NCI-H2196 treated with DMSO at 0.1 percent for 48 hours (cell line): ENCODE measurements at regions not wholly inside any gene's neighbourhood (a gene's known extent, or its start where the extent isn't known, plus 50 kb on each side); places are given as distances from the start of the nearest gene placed in this dataset.

Experiments
- DNase-seq: peaks from one replicate; lab custom pipeline; 2025; ENCODE audit not compliant: unreplicated experiment; lab: John Stamatoyannopoulos, UW

GRCh38 chr2:12194968-12195367, 448.5 kb downstream of the LPIN1 start:
- no peak for DNase-seq

- DNase-seq, result no peak
These were observed 450.1 kb downstream of the LPIN1 start for GRCh38 chr2:12196495-12196894.

GRCh38 chr2:12197133-12197532, 450.7 kb downstream of the LPIN1 start:
- DNase-seq, result no peak

GRCh38 chr2:12199491-12200211, 453.2 kb downstream of the LPIN1 start:
- DNase-seq, result no peak

GRCh38 chr2:12201369-12201768, 454.9 kb downstream of the LPIN1 start:
- DNase-seq, result no peak

- no peak for DNase-seq
These were observed 456.1 kb downstream of the LPIN1 start for GRCh38 chr2:12202313-12203075.

GRCh38 chr2:12203528-12203927, 457.1 kb downstream of the LPIN1 start:
- DNase-seq, result no peak

GRCh38 chr2:12205086-12205485, 458.7 kb downstream of the LPIN1 start:
- DNase-seq, result no peak

- no peak for DNase-seq
These were observed 461.1 kb downstream of the LPIN1 start for GRCh38 chr2:12207491-12207890.

- DNase-seq, result no peak
These were observed 463.8 kb downstream of the LPIN1 start for GRCh38 chr2:12210016-12210933.

GRCh38 chr2:12211326-12212175, 465.1 kb downstream of the LPIN1 start:
- no peak for DNase-seq

GRCh38 chr2:12212841-12213597, 466.6 kb downstream of the LPIN1 start:
- no peak for DNase-seq

GRCh38 chr2:12217175-12217574, 470.7 kb downstream of the LPIN1 start:
- no peak for DNase-seq

GRCh38 chr2:12219761-12220160, 473.3 kb downstream of the LPIN1 start:
- DNase-seq, result no peak

- DNase-seq, result no peak
These were observed 475.2 kb downstream of the LPIN1 start for GRCh38 chr2:12221584-12221983.

- DNase-seq, result no peak
These were observed 476.1 kb downstream of the LPIN1 start for GRCh38 chr2:12222554-12222953.

- DNase-seq, result no peak
These were observed 477.3 kb downstream of the LPIN1 start for GRCh38 chr2:12223732-12224131.

- no peak for DNase-seq
These were observed 480.2 kb downstream of the LPIN1 start for GRCh38 chr2:12226653-12227052.

- DNase-seq, result no peak
These were observed 481.6 kb downstream of the LPIN1 start for GRCh38 chr2:12227941-12228608.
